C4-2B (cell line): ENCODE measurements at regions not wholly inside any gene's neighbourhood (a gene's known extent, or its start where the extent isn't known, plus 50 kb on each side); places are given as distances from the start of the nearest gene placed in this dataset.

Source experiments
- CTCF ChIP-seq: fragments of 450-650 bp; conservative IDR thresholded peaks from 2 replicates; pipeline ENCODE4 v1.5.1; 2017; ENCODE audit warnings: mild to moderate bottlenecking
- ZFX ChIP-seq: fragments of 450-650 bp; IDR thresholded peaks from 2 replicates; pipeline ENCODE4 v1.6.1; 2017

- TF ChIP-seq CTCF (no peak), ZFX (no peak)
Observed at GRCh38 chrX:6748595-6748994, 213.7 kb upstream of the VCX3A start.
